ENCODE measurements at regions not wholly inside any gene's neighbourhood (a gene's known extent, or its start where the extent isn't known, plus 50 kb on each side); places are given as distances from the start of the nearest gene placed in this dataset.

- DNase-seq: no peak
These were observed 131.1 kb upstream of the TBX20 start for GRCh38 chr7:35384761-35385700.

- DNase-seq: no peak
These were observed 126.9 kb upstream of the TBX20 start for GRCh38 chr7:35380739-35381224.

GRCh38 chr7:35379481-35379880 lies 125.6 kb upstream of the TBX20 start:
- DNase-seq: no peak

GRCh38 chr7:35375516-35375915 lies 121.6 kb upstream of the TBX20 start:
- no peak for DNase-seq

GRCh38 chr7:35374858-35375257 lies 121.0 kb upstream of the TBX20 start:
- DNase-seq: no peak

GRCh38 chr7:35371221-35371620 lies 117.3 kb upstream of the TBX20 start:
- no peak for DNase-seq

- no peak for DNase-seq
These were observed 116.8 kb upstream of the TBX20 start for GRCh38 chr7:35370687-35371086.

- no peak for DNase-seq
These were observed 112.6 kb upstream of the TBX20 start for GRCh38 chr7:35366167-35367155.

- DNase-seq: no peak
These were observed 111.6 kb upstream of the TBX20 start for GRCh38 chr7:35365523-35365922.

- DNase-seq: no peak
These were observed 108.4 kb upstream of the TBX20 start for GRCh38 chr7:35362341-35362740.

- no peak for DNase-seq
These were observed 105.5 kb upstream of the TBX20 start for GRCh38 chr7:35359423-35359822.

- DNase-seq: no peak
These were observed 102.6 kb upstream of the TBX20 start for GRCh38 chr7:35356495-35356894.

GRCh38 chr7:35355911-35356310 lies 102.0 kb upstream of the TBX20 start:
- DNase-seq: no peak

- no peak for DNase-seq
These were observed 101.3 kb upstream of the TBX20 start for GRCh38 chr7:35355199-35355598.

- DNase-seq: no peak
These were observed 99.6 kb upstream of the TBX20 start for GRCh38 chr7:35353481-35353880.

GRCh38 chr7:35351466-35351865 lies 97.6 kb upstream of the TBX20 start:
- no peak for DNase-seq

- DNase-seq: no peak
These were observed 94.9 kb upstream of the TBX20 start for GRCh38 chr7:35348611-35349400.

GRCh38 chr7:35342786-35343185 lies 88.9 kb upstream of the TBX20 start:
- no peak for DNase-seq

- DNase-seq: no peak
These were observed 85.9 kb upstream of the TBX20 start for GRCh38 chr7:35339811-35340210.

- no peak for DNase-seq
These were observed 82.5 kb upstream of the TBX20 start for GRCh38 chr7:35336444-35336843.

GRCh38 chr7:35334506-35334905 lies 80.6 kb upstream of the TBX20 start:
- DNase-seq: no peak

GRCh38 chr7:35333265-35333664 lies 79.4 kb upstream of the TBX20 start:
- DNase-seq: no peak

Data from right forelimb (tissue), 1 donor.